ENCODE measurements at regions not wholly inside any gene's neighbourhood (a gene's known extent, or its start where the extent isn't known, plus 50 kb on each side); places are given as distances from the start of the nearest gene placed in this dataset.
A peak's percentile ranks its signal among the peaks of the same experiment; 100 is the strongest.

DNA sequence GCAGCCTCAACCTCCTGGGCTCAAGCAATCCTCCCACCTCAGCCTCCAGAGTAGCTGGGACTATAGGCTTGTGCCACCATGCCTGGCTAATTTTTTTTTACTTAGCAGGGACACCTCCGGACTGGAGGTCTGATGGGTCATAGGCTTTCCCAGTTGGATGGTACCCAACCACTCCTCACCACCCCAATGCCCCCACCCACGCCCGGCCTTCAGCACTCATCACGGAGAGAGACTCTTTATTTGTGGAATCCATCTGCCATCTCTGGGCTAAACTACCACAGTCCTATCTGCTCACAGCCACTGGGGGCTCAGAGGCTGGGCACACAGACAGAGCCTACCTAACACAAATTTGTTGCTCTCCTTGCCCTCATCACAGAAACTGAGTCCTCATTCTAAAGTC, 58.3 kb upstream of the STXBP1 start:
- Mint-ChIP-seq H3K36me3 (ENCODE audit: low read depth) (peaks cover 3% of the 10 kb centered on the region), H3K4me1 (peaks cover 43% of the 10 kb centered on the region), H3K27ac (peak overlapping the region in 2 of 3 experiments; percentile 42 to 50), H3K9me3 (no peaks in the 10 kb centered on the region), H3K4me3 (no peak overlapping the region), H3K27me3 (ENCODE audit: low read depth) (no peaks in the 10 kb centered on the region)
- TF ChIP-seq, protein P1, sequence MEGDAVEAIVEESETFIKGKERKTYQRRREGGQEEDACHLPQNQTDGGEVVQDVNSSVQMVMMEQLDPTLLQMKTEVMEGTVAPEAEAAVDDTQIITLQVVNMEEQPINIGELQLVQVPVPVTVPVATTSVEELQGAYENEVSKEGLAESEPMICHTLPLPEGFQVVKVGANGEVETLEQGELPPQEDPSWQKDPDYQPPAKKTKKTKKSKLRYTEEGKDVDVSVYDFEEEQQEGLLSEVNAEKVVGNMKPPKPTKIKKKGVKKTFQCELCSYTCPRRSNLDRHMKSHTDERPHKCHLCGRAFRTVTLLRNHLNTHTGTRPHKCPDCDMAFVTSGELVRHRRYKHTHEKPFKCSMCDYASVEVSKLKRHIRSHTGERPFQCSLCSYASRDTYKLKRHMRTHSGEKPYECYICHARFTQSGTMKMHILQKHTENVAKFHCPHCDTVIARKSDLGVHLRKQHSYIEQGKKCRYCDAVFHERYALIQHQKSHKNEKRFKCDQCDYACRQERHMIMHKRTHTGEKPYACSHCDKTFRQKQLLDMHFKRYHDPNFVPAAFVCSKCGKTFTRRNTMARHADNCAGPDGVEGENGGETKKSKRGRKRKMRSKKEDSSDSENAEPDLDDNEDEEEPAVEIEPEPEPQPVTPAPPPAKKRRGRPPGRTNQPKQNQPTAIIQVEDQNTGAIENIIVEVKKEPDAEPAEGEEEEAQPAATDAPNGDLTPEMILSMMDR (IDR thresholded peaks at IDR 0.05; ENCODE audit: unreplicated experiment in 3 of 3) = no peak

GRCh38 chr9:127554966-127555839, 56.9 kb upstream of the STXBP1 start:
- Mint-ChIP-seq H3K27me3 (ENCODE audit: low read depth) (no peaks in the 10 kb centered on the region), H3K4me1 (peaks cover 42% of the 10 kb centered on the region), H3K27ac (peak overlapping the region; percentile 81 to 88 (median 84)), H3K4me3 (no peak overlapping the region), H3K36me3 (ENCODE audit: low read depth) (no peaks in the 10 kb centered on the region), H3K9me3 (no peaks in the 10 kb centered on the region)
- TF ChIP-seq, protein P1 (IDR thresholded peaks at IDR 0.05; ENCODE audit: unreplicated experiment in 3 of 3) = no peak

- Mint-ChIP-seq H3K27me3 (ENCODE audit: low read depth) (no peaks in the 10 kb centered on the region), H3K36me3 (ENCODE audit: low read depth) (no peaks in the 10 kb centered on the region), H3K9me3 (no peaks in the 10 kb centered on the region), H3K4me3 (no peak overlapping the region), H3K27ac (peak overlapping the region; percentile 81 to 88 (median 84)), H3K4me1 (peaks cover 46% of the 10 kb centered on the region)
- TF ChIP-seq, protein P1 (IDR thresholded peaks at IDR 0.05; ENCODE audit: unreplicated experiment in 3 of 3) = no peak
Measured at GRCh38 chr9:127555840-127556820, 55.9 kb upstream of the STXBP1 start.

GRCh38 chr9:127556871-127557270, 55.2 kb upstream of the STXBP1 start:
- Mint-ChIP-seq H3K4me1 (peaks cover 53% of the 10 kb centered on the region), H3K9me3 (no peaks in the 10 kb centered on the region), H3K36me3 (ENCODE audit: low read depth) (no peaks in the 10 kb centered on the region), H3K27ac (peak overlapping the region; percentile 75 to 91 (median 81)), H3K27me3 (ENCODE audit: low read depth) (no peaks in the 10 kb centered on the region), H3K4me3 (no peak overlapping the region)
- TF ChIP-seq, protein P1 (IDR thresholded peaks at IDR 0.05; ENCODE audit: unreplicated experiment in 3 of 3) = no peak

GRCh38 chr9:127557466-127557869, 54.6 kb upstream of the STXBP1 start:
- Mint-ChIP-seq H3K27ac (peak overlapping the region; percentile 81 to 91 (median 90)), H3K4me1 (peaks cover 59% of the 10 kb centered on the region), H3K27me3 (ENCODE audit: low read depth) (no peaks in the 10 kb centered on the region), H3K4me3 (no peak overlapping the region), H3K36me3 (ENCODE audit: low read depth) (no peaks in the 10 kb centered on the region), H3K9me3 (no peaks in the 10 kb centered on the region)
- TF ChIP-seq, protein P1 (IDR thresholded peaks at IDR 0.05; ENCODE audit: unreplicated experiment in 3 of 3) = no peak

All from nephron (organoid).